ENCODE measurements at regions not wholly inside any gene's neighbourhood (a gene's known extent, or its start where the extent isn't known, plus 50 kb on each side); places are given as distances from the start of the nearest gene placed in this dataset.

DNA sequence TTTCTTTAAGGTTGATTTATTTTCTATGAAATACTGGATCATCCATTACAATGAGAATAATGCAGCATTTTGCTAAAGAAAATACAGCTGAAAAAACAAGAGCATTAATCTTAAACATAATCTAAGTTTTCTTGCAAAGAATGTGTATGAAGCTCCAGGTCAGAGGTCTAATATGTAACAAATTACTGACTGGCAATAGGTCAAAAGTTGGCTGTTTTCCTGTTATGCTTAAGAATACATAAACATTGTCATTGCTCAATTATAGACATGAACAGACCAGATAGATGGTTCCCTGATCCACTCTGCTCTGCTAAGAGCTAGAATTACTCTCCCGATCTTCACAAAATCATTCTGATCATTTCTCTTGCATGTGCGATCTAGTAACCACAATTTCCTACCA, 718.6 kb downstream of the PDHA2 start:
- no peak overlapping the region for H3K4me3 ChIP-seq (ENCODE audit: low read depth in 2 of 2, low read length in 2 of 2)
- ChIA-PET CTCF (no interaction called here), POLR2A (no interaction called here)
- in situ Hi-C loops (cut with HindIII; ENCODE audit: low pct_unique_long_range_greater_than_20kb, low sequenced_read_pairs), result no loop called here
- H3K27me3 ChIP-seq (ENCODE audit: control insufficient read depth, insufficient read depth, low read length), result no peaks in the 10 kb centered on the region
- intact Hi-C loops (cut with micrococcal nuclease; ENCODE audit: unreplicated experiment), result no loop called here
- no TSS peak for BruUV-seq (replicated peaks)
- TF ChIP-seq, protein P1, sequence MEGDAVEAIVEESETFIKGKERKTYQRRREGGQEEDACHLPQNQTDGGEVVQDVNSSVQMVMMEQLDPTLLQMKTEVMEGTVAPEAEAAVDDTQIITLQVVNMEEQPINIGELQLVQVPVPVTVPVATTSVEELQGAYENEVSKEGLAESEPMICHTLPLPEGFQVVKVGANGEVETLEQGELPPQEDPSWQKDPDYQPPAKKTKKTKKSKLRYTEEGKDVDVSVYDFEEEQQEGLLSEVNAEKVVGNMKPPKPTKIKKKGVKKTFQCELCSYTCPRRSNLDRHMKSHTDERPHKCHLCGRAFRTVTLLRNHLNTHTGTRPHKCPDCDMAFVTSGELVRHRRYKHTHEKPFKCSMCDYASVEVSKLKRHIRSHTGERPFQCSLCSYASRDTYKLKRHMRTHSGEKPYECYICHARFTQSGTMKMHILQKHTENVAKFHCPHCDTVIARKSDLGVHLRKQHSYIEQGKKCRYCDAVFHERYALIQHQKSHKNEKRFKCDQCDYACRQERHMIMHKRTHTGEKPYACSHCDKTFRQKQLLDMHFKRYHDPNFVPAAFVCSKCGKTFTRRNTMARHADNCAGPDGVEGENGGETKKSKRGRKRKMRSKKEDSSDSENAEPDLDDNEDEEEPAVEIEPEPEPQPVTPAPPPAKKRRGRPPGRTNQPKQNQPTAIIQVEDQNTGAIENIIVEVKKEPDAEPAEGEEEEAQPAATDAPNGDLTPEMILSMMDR (IDR thresholded peaks at IDR 0.05), result no peak
- TF ChIP-seq, protein P2, sequence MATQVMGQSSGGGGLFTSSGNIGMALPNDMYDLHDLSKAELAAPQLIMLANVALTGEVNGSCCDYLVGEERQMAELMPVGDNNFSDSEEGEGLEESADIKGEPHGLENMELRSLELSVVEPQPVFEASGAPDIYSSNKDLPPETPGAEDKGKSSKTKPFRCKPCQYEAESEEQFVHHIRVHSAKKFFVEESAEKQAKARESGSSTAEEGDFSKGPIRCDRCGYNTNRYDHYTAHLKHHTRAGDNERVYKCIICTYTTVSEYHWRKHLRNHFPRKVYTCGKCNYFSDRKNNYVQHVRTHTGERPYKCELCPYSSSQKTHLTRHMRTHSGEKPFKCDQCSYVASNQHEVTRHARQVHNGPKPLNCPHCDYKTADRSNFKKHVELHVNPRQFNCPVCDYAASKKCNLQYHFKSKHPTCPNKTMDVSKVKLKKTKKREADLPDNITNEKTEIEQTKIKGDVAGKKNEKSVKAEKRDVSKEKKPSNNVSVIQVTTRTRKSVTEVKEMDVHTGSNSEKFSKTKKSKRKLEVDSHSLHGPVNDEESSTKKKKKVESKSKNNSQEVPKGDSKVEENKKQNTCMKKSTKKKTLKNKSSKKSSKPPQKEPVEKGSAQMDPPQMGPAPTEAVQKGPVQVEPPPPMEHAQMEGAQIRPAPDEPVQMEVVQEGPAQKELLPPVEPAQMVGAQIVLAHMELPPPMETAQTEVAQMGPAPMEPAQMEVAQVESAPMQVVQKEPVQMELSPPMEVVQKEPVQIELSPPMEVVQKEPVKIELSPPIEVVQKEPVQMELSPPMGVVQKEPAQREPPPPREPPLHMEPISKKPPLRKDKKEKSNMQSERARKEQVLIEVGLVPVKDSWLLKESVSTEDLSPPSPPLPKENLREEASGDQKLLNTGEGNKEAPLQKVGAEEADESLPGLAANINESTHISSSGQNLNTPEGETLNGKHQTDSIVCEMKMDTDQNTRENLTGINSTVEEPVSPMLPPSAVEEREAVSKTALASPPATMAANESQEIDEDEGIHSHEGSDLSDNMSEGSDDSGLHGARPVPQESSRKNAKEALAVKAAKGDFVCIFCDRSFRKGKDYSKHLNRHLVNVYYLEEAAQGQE (IDR thresholded peaks at IDR 0.05; ENCODE audit: insufficient read depth in 1 of 2, low read depth in 2 of 2, low read length in 1 of 2), result no peak
- no peak for TF ChIP-seq SIN3A (IDR thresholded peaks at IDR 0.05; ENCODE audit: borderline replicate concordance, insufficient read depth, low read depth, low read length)
- no peak for TF ChIP-seq TCF7L2 (IDR thresholded peaks at IDR 0.05; ENCODE audit: low read depth, low read length)
- no peak for TF ChIP-seq POLR2AphosphoS5 (IDR thresholded peaks at IDR 0.05; ENCODE audit: low read depth, low read length)
- ATAC-seq, result no peak
- H3K4me1 ChIP-seq (ENCODE audit: control insufficient read depth, insufficient read depth, low read length), result no peaks in the 10 kb centered on the region
- no peaks in the 10 kb centered on the region for H3K36me3 ChIP-seq (ENCODE audit: control insufficient read depth, insufficient read depth, low read length)
- DNase-seq (ENCODE audit: low read depth, low spot score), result no peak
- no peak overlapping the region for H3K27ac ChIP-seq (ENCODE audit: low read length)
- no peaks in the 10 kb centered on the region for H3K9me3 ChIP-seq (ENCODE audit: control insufficient read depth, insufficient read depth, low read depth, low read length)

DNA sequence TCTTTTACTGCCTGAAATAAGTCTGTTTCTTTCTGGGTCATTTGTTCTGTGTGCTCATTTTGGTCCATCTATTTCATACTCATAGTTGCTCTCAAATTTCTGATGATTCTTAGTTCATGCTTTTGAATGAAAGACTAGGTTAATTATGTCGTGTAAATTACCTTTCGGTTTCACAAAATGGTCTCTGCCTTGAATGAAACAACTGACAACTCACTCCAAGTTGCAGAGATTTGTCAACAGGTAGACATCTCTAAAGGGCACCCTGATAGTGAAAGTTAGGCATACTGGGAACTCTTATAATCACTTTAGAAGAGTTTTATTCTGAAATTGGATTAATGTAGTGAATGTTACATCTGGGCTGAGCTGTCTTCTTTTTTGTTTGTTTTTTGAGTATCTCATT, 726.9 kb downstream of the PDHA2 start:
- POLR2A ChIA-PET, result no interaction called here
- CTCF ChIA-PET, result no interaction called here

More for the DNA sequence above, 726.9 kb downstream of the PDHA2 start:
- no peaks in the 10 kb centered on the region for H3K36me3 ChIP-seq (ENCODE audit: control insufficient read depth, insufficient read depth, low read length)
- no TSS peak for BruUV-seq (replicated peaks)
- no peaks in the 10 kb centered on the region for H3K27me3 ChIP-seq (ENCODE audit: control insufficient read depth, insufficient read depth, low read length)
- ATAC-seq (no peak), DNase-seq (ENCODE audit: low read depth, low spot score) (no peak)
- no peak overlapping the region for H3K4me3 ChIP-seq (ENCODE audit: low read depth in 2 of 2, low read length in 2 of 2)
- H3K9me3 ChIP-seq (ENCODE audit: control insufficient read depth, insufficient read depth, low read depth, low read length), result no peaks in the 10 kb centered on the region
- intact Hi-C loops (cut with micrococcal nuclease; ENCODE audit: unreplicated experiment) (no loop called here), in situ Hi-C loops (cut with HindIII; ENCODE audit: low pct_unique_long_range_greater_than_20kb, low sequenced_read_pairs) (no loop called here)
- H3K27ac ChIP-seq (ENCODE audit: low read length), result no peak overlapping the region
- TF ChIP-seq TCF7L2 (IDR thresholded peaks at IDR 0.05; ENCODE audit: low read depth, low read length), result no peak
- no peak for TF ChIP-seq SIN3A (IDR thresholded peaks at IDR 0.05; ENCODE audit: borderline replicate concordance, insufficient read depth, low read depth, low read length)
- TF ChIP-seq, protein P2 (IDR thresholded peaks at IDR 0.05; ENCODE audit: insufficient read depth in 1 of 2, low read depth in 2 of 2, low read length in 1 of 2), result no peak
- TF ChIP-seq, protein P1 (IDR thresholded peaks at IDR 0.05), result no peak
- TF ChIP-seq POLR2AphosphoS5 (IDR thresholded peaks at IDR 0.05; ENCODE audit: low read depth, low read length), result no peak
- no peaks in the 10 kb centered on the region for H3K4me1 ChIP-seq (ENCODE audit: control insufficient read depth, insufficient read depth, low read length)

All from Panc1 (cell line).